B cell (primary cell): ENCODE measurements at regions not wholly inside any gene's neighbourhood (a gene's known extent, or its start where the extent isn't known, plus 50 kb on each side); places are given as distances from the start of the nearest gene placed in this dataset.

ENCODE experiments used
- CTCF ChIP-seq: fragments of 200-600 bp; IDR thresholded peaks from one replicate; pipeline ENCODE4 v1.8.0; 2022; ENCODE audit warnings: antibody characterized with exemption, mild to moderate bottlenecking
- EZH2 ChIP-seq: IDR thresholded peaks from 2 replicates; pipeline ENCODE4 v1.6.1; 2012; ENCODE audit warnings: borderline replicate concordance, low read depth, mild to moderate bottlenecking, moderate library complexity, low read length; ENCODE audit not compliant: insufficient read depth, poor library complexity, severe bottlenecking

- TF ChIP-seq EZH2 (no peak), CTCF (no peak)
These were observed 63.3 kb upstream of the MAGI3 start for GRCh38 chr1:113326976-113327375.
